GM12872 (cell line): ENCODE measurements at regions not wholly inside any gene's neighbourhood (a gene's known extent, or its start where the extent isn't known, plus 50 kb on each side); places are given as distances from the start of the nearest gene placed in this dataset.

Experiments
- TF ChIP-seq, protein P1 (sequence below): IDR thresholded peaks from 3 replicates; pipeline ENCODE4 v1.5.1; 2011; ENCODE audit warnings: low read depth, mild to moderate bottlenecking, low read length, moderate library complexity; ENCODE audit not compliant: insufficient read depth

DNA sequence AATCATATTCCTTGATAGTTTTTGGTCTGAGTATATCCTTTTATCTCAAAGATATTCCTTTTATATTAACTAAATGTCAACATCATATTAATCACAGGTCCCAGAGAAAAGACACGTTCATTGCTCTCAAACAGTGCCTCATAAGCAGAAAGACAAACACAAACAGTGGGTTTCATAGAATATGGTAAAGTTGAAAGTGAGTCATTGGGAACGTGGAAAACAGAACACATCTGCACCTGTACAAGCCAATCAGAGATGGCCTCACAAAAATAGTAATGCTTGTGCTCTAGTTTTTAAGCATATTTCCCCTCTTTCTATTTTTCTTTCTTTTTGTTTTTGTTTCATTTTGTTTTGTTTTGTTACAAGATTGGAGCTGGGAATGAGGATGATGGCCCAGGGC is 328.4 kb upstream of the MAP2 start:
- TF ChIP-seq, protein P1, sequence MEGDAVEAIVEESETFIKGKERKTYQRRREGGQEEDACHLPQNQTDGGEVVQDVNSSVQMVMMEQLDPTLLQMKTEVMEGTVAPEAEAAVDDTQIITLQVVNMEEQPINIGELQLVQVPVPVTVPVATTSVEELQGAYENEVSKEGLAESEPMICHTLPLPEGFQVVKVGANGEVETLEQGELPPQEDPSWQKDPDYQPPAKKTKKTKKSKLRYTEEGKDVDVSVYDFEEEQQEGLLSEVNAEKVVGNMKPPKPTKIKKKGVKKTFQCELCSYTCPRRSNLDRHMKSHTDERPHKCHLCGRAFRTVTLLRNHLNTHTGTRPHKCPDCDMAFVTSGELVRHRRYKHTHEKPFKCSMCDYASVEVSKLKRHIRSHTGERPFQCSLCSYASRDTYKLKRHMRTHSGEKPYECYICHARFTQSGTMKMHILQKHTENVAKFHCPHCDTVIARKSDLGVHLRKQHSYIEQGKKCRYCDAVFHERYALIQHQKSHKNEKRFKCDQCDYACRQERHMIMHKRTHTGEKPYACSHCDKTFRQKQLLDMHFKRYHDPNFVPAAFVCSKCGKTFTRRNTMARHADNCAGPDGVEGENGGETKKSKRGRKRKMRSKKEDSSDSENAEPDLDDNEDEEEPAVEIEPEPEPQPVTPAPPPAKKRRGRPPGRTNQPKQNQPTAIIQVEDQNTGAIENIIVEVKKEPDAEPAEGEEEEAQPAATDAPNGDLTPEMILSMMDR, result no peak

DNA sequence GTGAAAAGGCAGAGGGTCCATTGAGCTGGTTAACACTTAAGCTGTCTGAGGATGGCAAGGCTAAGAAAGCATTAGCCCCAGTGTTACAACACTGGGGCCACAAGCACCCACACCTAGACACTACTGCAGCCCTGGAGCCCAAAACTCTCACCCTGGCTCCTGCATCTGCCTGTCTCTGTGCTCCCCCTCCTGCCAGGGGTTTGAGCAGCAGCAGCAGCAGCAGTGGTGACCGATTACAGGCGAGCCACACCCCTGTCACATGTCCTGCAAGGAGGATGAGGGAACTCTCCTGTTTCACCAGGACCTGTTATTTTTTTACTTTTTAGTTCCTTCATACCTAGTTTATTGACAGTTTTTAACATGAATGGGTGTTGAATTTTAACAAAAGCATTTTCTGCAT is 326.7 kb upstream of the MAP2 start:
- TF ChIP-seq, protein P1, result no peak

DNA sequence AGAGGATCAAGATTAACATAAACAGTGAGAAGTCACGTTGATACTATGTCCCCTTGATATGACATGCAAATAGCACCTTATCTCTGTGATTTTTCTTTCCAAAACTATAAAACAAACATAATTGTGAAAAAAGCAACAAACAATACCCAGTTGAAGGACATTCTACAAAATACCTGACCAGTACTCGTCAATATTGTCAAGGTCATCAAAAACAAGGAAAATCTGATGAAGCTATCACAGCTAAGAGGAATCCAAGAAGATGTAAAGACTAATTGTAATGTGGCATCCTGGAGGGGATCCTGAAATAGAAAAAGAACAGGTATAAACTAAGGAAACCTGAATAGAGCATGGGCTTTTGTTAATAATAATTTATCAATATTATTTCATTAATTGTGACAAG is 321.5 kb upstream of the MAP2 start:
- TF ChIP-seq, protein P1, result no peak

DNA sequence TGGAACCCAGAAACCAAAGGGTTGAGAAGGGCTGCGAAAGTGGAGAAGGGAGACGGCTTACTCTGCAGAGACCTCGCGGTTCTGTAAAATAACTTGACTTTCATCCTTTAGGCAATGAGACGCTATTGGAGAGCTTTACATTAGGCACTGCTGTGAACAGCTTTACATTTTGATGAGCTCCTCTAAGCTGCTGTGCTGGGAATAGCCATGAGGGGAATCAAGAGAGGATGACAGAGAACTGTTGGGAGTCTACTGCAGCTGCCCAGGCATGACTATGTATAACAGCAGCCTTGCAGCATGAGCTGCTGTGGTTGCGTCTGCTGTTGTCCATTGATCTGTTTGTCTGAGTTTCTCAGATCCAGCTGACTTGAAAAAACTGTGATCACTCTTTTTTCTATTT is 310.8 kb upstream of the MAP2 start:
- TF ChIP-seq, protein P1, result no peak

DNA sequence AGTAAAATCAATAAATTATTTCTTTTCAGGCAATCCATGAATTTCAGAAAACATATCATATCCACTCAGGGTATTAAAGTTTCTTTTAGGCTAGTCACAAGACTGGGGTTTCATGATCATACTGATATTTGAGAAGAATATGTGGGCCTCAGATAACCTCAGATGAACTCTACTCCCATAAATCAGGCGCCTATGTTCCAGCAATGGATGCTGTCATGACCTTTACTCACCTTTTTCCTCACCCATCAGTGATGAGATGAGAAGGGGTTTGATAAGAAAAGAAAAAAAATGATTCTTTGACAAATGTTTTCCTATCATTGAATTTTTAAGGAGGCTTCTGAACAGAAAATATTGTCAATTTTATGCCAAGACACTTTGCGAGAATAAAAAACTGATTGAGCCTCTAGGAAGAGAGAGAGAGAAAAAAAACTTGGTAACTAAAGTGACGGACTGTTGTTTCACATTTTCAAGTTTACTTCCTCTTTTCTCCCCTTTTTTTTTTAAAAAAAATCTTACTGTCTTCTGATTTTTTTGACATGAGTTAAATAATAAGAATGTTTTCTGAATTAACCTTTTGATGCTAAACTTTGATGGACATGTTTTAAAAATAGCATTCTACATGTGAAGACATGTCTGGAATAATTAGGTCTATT is 309.1 kb upstream of the MAP2 start:
- TF ChIP-seq, protein P1, result no peak

DNA sequence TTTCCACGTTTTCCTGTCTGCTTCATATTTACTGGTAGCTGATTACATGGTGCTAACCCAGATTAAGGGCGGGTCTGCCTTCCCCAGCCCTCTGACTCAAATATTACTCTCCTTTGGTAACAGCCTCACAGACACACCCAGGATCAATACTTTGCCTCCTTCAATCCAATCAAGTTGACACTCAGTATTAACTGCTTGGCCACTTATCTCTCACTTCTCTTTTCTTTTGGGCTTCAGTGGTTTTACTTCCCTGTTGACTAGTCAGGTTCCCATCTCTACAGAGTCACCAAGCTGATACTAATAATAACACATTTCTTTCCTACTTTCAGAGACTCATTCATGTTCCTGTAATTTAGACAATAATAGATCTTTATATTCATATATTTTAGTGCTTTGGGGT is 302.2 kb upstream of the MAP2 start:
- TF ChIP-seq, protein P1, result no peak

DNA sequence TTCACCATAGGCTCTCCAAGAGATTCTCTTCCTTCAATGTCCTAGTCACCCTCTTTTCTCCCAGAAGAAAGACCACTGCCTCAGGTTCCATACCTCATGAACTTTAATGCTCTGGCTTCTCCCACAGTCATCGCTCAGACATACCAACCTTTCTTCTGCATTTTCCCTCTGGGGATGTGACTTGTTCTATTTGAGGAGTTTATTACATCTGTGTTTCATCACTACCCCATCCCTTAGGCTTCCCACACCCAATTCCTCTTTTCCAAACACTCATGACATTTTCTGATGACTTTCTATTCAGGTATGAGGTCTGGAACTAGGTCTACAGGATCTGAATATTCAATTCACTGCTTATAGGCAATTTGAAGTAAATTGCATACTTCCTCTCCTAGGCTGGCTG is 298.6 kb upstream of the MAP2 start:
- TF ChIP-seq, protein P1, result no peak
